Stimulated activated CD4-positive, alpha-beta T cell treated with anti-CD3 and anti-CD28 coated beads, Interleukin-1b, Interleukin-23, amount 100 ng/mL, for 1 hour (primary cell): ENCODE measurements at regions not wholly inside any gene's neighbourhood (a gene's known extent, or its start where the extent isn't known, plus 50 kb on each side); places are given as distances from the start of the nearest gene placed in this dataset.

Source experiments
- DNase-seq, 2 donors: peaks; one replicate each; pipeline ENCODE4 v3.0.0-alpha.2; 2020; ENCODE audit warnings: low read depth in 2 of 2

DNA sequence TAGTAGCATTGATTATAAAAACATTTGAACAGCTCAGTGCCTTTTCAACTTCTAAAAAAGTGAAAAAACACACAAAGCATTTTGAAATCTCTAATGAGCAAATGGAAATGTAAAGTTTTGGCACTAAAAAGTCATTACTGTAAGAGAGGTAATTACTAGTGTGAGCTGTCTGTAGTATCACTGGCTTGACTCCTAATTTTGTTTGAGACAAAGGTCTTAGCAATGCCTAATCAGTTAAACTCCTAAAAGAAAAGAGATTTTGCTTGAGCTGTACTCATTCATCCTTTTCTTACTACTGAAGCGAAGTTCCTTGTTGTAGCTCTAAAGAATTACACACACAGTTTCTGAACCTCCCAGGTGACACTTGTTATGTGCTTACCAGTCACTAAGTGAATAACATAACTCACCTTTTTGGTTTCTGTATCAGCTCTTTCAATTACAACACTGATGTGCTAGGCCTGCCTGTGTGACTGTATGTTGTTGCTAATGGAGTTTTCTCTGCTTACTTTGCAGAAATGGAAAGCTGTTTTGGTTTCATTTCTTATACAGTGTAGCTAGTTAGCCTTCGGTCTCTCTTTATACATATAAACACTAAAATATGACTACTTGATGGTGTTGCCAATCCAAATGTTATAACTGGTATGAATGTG, 924.4 kb upstream of the TENM4 start:
- DNase-seq: no peak

DNA sequence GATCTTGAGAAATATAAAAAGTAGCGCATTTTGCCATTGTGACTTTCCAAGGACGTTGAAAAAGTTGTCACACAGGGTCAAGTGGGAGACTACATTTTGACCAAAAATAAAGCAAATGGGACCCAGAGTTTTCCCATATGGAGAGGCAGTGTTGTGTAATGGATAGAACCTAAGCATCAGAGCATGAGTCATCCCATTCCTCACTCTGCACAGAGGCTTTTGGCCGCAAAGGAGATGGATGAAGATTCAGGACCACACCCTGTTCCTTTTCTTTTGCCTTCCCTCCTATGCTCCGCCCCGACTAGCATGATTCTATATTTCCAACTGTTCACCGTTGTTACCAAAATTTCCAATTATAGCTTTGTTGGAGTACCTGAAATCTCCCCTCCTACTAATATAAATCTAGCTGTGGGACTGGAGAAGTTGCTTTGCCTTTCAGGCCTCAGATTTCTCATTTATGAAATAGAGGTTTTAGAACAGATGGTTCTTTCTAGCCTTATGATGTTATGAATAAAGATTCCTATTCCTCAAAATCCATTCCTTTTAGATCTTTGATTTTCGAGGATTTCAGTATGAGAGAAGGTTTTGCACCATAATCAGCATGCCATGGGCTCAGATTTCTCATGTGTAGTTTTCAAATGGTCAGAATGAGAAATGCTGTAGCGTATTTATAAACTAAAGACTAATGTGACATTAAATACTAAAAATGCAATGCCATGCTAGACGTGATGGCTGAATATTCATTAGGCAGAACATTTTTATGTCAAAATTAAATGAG, 921.9 kb upstream of the TENM4 start:
- DNase-seq: no peak

DNA sequence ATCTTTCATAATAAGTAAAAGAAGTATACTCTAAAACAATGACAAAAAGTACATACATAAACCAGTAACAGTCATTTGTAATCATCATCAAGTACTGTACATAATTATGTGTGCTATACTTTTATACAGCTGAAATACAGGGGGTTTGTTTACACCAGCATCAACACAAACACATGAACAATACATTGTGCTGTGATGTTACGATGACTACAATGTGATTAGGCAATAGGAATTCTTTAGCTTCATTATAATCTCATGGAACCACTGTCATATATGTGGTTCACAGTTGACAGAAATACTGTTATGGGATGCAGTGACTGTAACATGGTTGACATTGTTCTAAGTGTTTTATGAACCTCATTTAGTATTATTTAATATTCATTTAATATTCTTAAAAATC, 914.4 kb upstream of the TENM4 start:
- no peak for DNase-seq

DNA sequence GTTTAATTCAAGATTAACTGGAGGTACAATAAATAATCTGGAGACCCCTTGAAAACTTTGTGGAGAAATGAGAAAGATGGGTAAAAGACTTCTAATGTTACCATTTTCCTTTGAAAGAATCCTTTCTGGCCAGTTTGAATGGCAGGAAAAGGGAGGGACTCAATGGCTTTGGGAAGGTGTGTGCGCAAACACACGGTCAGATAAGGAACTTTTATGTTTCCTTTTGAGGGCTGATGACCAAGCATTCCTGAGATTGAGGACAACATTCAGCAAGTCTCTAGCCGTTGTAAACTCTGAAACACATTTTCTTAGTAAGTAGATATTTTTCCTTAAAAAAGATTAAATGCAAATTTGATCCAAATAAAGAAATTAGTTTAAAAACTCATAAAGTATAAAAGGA, 909.7 kb upstream of the TENM4 start:
- DNase-seq: no peak

DNA sequence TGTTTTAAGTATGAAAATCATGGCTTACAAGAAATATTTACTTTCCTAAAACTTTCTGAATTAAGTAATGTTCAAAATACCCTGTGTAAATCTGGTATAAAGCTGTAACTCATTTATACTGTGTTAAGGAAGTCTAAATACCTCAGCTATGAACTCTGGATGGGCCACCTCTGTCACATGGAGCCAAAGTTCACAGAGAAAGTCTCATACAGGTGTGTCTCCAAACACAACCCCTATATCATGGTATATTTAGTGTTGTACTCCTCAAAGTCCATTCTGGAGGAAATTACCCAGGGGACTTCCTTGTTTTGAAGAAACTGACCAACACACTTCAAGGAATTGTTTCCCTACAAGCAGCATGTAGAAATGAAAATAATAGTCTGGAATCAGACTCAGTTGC, 909.2 kb upstream of the TENM4 start:
- DNase-seq: no peak

DNA sequence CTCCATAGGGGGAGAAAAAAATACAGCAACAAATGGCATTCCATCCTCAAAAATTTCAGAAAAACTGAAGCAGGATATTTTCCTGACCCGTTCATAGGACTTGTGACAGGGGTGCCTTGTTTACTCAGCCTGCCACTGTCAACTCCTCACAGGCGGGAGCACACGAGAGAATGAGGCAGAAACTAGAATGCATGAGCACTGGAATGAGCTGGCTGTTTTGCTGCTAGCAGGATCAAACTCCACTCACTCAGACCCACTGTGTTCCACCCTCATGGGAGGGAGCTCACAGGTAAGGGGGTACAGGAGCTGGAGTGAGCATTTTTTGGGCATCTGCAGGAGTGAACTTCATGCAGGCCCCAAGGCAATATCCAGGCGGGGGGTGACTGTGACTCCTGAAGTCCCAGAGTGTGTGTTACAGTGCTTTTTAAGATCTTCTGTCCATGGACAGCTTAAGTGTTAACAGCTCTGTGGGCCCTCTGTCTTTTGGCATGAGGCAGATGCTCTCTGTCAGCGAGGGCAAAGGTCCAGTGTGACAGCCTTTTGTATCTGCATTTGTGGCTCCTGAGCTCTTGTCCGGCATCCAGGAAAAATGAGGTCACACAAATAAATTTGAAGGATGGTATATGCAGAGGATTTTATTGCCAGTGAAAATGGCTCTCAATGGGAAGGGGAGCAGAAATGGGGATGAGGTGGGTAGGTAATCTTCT, 905.7 kb upstream of the TENM4 start:
- no peak for DNase-seq

DNA sequence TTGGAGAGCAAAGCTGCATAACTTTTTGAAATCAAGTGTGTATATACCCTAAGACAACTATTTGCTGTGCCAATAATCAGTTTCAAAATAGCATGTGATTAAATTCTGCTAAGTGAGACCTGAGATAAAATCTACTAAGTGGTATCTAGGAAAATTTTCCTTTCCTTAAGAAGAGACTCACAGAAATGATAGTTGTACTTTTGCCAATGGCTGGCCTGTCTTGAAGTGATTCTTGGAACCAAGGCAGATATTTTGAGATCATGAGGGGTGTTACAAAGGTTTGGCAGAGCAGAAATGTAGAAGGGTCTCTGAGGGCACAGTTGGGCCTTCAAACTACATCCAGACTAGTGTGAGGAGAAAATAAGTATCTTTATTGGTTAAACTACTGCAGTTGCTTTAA, 902.6 kb upstream of the TENM4 start:
- no peak for DNase-seq

DNA sequence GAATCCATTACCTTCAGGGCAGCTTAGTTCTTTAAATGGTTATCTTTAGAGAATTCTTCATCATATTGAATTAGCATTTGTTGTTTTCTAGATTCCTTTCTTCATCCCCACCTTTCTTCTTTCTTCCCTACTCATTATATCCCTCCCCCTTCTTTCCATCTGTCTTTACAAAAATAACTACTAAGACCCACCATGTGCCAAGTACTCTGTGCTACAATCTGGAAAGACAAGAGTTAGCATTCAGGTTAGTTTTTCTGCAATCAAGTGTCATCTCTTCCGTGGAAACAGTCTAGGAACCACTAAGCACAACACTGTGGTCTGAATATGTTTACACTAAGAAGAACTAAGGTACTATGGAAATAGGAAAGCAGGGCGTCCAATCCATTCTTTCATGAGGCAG, 897.4 kb upstream of the TENM4 start:
- DNase-seq: no peak

DNA sequence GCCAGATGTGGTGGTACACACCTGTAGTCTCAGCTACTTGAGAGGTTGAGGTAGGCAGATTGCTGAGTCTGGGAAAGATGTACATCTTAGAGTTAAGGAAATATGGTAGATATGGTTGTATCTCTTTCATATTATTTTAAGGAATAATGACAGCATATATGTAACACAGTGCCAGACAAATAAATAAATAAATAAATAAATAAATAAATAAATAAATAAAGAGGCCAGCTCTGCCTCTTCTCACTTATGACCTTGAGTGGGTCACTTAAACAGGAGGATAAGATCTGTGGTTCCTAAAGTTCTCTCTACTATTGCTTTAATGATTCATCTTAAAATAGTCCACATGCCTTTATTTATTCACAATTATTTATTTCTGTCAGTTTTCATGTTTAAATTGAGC, 890.9 kb upstream of the TENM4 start:
- DNase-seq: no peak

DNA sequence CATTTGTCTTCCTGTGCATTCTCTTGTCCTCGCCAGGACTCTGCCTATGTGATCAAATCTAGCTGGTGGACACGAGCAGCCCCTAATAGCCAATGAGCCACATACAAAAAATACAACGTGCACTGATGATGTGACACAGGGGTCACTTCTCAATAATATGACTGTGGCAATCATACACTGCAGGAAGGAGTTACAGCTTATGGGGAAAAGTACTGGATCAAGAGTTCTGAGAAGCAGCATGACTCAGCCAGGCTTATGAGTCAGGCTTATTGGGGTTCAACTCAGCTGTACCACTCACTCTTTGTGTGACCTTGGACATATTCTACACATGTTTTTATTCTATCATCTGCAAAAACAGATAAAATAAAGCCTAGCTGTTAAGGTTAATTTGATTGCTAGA, 889.4 kb upstream of the TENM4 start:
- no peak for DNase-seq

DNA sequence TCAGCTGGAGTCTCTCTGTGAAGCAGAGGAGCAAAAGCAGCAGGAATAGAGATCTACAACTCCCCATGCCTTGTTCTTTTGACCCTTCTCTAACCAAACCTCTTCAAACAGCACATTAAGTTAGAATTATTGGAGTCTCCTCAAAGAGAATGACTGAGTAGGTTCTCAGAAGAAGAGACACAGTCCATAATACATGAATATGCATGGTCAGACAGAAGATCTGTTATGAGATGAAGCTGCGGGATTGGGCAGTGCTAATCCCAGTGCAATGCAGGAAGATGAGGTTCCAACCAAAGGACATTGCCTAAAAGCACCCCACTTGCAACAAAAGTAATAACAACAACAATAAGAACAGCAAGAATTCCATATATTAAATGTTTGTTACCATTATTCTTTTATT, 887.9 kb upstream of the TENM4 start:
- DNase-seq: no peak

DNA sequence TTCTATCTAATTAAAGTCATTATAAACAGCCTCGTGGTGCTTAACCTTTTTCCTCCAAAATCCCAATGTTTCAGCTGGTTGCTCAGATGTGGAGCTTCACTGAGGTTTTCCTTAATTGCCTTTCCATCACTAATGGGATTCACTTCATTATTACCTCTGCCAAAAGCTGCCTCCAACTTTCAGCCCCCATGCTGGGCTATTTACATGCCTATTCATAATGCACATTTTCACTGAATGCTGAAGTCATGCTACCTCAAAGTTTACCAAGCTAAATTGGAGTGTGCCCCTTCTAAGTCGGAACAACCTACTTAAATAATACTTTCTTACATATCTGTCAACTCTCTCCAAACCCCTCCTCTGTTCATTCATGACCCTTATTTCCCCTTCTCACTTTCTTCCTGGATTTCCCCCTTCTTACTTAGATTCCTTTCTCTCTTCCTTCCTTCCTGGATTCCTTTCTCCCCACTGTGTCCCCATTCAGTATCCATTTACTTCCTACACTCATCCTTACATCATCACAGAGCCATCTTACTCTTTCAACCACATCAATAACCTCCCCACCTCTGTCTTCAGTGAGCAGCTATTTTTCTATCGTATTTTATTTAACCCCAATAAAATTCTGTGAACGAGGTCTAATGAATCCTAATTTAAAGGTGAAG, 887.3 kb upstream of the TENM4 start:
- no peak for DNase-seq

DNA sequence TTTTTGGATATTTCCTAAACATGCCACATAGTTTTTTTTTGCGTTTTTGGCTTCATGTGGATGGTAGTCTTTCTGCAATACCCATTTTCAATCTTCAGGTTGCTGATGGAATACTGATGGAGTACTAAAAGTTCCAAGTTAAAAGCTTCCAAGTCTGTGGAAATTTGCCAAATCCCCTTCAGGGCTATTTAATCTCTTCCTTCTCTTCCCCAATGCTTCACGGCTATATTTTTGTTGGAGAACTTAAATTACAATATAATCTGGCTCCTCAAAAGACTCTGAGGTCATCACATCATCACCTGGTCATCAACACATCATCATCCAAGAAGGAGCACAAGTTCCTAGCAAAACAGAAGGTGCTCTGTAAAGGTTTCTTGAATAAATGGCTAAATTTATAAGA, 881.0 kb upstream of the TENM4 start:
- no peak for DNase-seq

DNA sequence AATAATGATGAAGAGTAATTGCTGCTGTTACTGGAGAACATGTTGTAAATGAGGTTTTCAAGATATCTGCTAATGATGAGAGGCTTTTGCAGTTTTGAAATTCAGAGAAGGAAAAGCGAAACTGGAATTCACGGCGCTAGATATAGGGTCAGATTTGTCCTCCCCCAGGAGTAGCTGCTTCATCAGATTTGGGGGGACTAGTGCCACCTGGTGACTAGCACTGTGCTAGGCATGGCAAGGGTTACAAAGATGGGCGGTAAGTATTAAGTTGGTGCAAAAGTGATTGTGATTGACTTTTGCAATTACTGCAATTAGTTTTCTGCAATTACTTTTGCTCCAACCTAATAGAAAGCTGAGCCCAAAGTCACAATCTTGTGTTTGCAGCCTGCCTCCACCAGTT, 879.9 kb upstream of the TENM4 start:
- no peak for DNase-seq

DNA sequence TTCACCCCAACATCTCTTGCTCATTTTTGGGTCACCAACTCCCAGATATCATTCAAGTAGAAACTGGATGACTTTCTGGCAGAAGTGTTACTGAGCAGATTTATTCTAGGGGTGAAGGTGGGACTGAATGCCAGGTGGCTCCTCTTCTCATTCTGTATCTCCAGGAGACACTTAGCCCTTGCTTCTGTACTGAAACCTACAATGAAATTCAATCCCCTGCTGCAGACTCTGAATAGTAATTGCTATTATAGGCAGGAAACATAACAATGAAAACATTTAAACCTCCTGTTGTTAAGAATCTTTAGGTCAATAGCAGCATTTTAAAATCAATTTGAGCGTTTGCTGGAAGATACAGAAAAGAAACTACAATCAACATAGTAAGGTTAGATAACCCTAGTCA, 879.4 kb upstream of the TENM4 start:
- no peak for DNase-seq

DNA sequence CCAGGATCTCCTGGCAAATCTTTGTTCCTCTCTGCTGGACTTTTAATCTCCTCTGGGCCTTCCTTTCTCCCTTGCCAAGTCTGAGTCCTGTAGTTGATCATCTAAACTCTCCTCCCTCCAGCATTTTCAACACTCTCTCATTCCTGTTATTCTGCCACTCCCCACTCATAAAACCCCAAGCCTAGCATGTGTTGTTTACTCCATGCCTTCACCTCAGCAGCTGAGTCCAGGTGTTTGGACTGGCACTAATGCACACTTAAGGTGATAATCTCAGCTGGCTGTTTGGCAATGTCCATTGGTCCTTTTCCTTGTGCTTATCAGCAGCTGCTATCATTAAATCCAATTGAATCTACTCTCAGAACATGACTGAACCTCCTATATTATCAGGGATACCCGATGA, 876.8 kb upstream of the TENM4 start:
- no peak for DNase-seq

DNA sequence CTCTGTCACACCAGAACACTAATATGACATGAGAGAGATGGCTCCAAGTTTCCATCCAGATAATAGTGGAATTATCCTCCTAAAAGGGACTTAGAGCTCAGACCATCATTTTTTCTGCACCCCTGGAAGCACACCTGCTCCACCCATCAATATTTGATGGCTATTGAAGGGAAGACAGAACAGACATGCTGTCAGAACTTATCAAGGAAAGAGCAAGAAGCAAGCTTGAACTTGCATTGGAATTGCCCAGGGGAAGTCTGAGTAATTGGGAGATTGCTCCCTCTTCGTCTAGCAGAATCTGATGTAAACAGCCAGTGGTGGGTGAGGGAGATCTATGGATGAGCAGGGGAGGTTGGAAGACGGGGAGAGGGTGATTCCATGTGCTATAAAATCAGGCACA, 874.4 kb upstream of the TENM4 start:
- no peak for DNase-seq

DNA sequence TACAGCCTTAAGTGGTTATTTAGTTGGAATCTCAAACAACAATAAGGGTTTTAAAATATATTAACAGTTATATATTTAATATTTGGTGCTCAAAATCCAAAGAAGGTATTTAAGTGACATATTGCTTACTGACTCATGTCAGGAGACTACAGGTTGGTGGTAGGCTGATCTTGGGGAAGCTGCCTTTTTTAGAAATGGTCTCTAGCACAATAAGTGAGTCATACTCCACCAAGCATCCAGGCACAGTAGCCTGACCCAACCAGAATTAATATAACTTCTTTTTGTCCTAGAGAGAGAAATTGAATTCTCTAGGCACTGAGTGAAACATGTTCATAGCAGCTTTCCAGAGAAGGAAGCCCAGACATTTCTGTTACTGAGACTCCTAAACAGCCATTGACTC, 868.5 kb upstream of the TENM4 start:
- no peak for DNase-seq

DNA sequence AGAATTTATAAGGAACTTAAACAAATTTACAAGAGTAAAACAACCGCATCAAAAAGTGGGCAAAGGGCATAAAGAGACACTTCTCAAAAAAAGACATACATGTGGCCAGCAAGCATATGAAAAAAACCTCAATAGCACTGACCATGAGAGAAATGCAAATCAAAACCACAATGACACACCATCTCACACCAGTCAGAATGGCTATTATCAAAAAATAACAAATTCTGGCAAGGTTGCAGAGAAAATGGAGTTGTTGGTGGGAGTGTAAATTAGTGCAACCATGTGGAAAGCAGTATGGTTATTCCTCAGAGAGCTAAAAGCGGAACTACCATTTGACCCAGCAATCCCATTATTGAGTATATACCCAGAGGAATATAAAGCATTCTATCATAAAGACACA, 866.8 kb upstream of the TENM4 start:
- DNase-seq: no peak

DNA sequence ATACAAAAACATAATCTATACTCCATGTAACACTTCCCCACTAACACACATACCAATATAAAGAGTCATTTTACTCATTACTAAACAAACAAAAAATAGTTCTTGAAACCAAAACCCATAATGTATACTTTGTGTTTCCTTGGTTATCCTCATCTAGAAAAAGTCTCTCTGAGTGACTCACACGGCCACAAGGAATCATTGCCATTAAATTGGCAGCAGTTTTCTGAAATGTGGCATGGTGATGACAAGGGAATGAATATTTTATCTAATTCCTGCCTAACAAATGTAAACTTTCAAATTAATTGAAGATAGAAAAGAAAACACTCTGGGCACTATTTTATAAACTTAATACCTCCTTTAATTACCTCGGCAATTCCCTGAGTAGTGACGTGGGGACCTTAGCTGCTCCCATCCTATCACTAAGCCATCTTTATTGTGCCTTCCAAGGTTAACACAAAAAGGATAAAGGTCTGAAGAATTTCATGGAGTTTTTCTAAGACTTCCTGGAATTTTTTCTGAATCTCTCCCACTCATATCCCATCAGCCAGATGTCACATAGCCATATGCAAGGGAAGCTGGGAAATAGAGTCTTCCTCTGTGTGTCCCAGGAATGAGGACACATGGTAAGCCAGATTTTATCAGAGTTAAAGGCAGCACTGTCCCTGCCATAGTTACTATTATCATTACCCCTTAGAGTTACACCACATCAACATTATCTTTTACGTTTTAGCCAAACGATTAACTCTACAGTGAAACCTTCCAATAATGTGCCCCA, 857.2 kb upstream of the TENM4 start:
- DNase-seq: no peak

DNA sequence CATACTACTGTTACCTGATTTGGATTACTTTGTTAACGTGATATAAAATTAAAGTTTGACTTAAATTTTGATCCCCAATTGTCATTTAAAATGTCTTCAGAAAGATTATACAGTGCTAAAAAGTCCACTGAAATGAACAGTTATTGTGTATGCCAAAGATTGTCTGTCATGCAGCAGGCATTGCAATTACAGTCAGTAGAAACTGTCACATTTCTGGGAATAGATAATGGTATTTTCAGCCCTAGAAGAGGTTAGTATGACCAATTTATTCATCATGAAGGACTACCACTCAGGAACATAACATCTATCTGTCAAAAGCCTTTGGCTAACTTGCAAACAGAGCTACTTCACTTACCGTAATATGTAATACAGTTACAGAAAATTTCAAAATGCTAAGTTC, 852.5 kb upstream of the TENM4 start:
- DNase-seq: no peak
